ENCODE measurements at regions not wholly inside any gene's neighbourhood (a gene's known extent, or its start where the extent isn't known, plus 50 kb on each side); places are given as distances from the start of the nearest gene placed in this dataset.

DNA sequence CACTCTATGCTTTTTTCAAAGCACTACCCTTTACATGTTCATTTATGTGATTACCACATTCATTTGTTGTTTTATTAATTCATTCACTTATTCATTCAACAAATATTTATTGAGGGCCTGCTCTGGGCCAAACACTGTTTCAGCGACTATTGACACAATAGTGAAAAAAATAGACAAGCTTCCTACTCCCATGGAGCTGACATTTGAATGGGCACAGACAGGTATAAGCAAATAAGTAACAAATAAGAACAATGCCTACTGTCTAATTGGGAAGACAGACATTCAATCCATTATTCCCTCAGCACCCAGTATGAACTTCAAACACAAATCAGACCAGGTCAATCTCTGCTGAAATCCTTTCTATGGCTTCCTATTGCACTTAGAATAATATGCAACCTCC, 156.9 kb upstream of the NR3C1 start:
- no peaks in the 10 kb centered on the region for H3K9me3 ChIP-seq (ENCODE audit: control insufficient read depth, insufficient read depth, low read length)
- no peak overlapping the region for H3K4me3 ChIP-seq (ENCODE audit: low read depth, low read length)
- H3K4me1 ChIP-seq (ENCODE audit: control insufficient read depth, insufficient read depth, low read length), result peaks cover 7% of the 10 kb centered on the region
- H3K9ac ChIP-seq (ENCODE audit: low read depth, low read length), result no peak overlapping the region
- no peaks in the 10 kb centered on the region for H3K36me3 ChIP-seq (ENCODE audit: control insufficient read depth, insufficient read depth, low read length)
- no peaks in the 10 kb centered on the region for H3K27me3 ChIP-seq (ENCODE audit: control insufficient read depth, insufficient read depth, low read length)

DNA sequence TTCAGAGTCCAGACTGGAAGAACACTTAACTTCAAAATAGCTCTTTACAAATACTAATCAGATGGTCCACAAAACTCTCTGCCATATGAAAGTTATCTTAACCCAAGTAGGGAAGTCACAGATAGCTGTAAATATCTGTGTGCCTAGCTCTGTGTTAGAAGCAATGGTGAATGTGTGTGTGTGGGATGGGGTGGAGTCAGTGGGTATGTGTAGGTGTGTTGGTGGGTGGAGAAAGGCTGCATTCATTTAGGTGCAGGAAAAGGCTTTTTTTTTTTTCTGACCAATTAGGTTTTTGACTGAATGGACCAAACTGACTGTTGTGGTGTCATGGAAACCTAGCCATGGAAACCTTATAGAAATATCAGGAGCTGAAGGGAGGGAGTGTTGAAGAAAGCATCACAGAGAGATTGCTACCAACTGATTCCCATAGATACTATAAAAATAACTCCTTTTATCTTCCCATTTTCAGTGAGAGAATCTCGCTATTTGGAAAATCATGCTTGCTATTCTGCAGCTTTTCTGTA, 156.2 kb upstream of the NR3C1 start:
- no peak overlapping the region for H3K4me3 ChIP-seq (ENCODE audit: low read depth, low read length)
- H3K4me1 ChIP-seq (ENCODE audit: control insufficient read depth, insufficient read depth, low read length), result peaks cover 7% of the 10 kb centered on the region

DNA sequence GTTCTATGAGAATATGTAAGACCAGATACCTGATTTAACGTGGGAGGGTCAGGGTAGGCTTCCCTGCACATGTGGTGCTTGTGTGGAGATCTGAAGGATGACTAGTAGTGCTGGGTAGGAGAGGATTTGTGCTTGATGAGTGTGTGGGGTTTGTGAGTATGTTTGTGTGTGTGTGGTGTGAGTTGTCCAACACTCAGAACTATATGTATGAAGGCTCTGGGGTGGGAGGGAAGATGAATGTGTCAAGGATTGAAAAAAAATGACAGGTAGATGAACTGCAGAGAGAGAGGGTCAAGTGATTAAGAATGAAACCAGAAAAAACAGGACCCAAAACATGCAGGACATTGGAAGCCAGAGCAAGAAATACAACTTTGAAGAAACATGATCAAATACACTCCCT, 154.6 kb upstream of the NR3C1 start:
- peaks cover 7% of the 10 kb centered on the region for H3K4me1 ChIP-seq (ENCODE audit: control insufficient read depth, insufficient read depth, low read length)
- H3K9me3 ChIP-seq (ENCODE audit: control insufficient read depth, insufficient read depth, low read length), result no peaks in the 10 kb centered on the region

More for the DNA sequence above, 156.2 kb upstream of the NR3C1 start:
- H3K9me3 ChIP-seq (ENCODE audit: control insufficient read depth, insufficient read depth, low read length), result no peaks in the 10 kb centered on the region
- no peaks in the 10 kb centered on the region for H3K27me3 ChIP-seq (ENCODE audit: control insufficient read depth, insufficient read depth, low read length)
- H3K36me3 ChIP-seq (ENCODE audit: control insufficient read depth, insufficient read depth, low read length), result no peaks in the 10 kb centered on the region
- no peak overlapping the region for H3K9ac ChIP-seq (ENCODE audit: low read depth, low read length)

DNA sequence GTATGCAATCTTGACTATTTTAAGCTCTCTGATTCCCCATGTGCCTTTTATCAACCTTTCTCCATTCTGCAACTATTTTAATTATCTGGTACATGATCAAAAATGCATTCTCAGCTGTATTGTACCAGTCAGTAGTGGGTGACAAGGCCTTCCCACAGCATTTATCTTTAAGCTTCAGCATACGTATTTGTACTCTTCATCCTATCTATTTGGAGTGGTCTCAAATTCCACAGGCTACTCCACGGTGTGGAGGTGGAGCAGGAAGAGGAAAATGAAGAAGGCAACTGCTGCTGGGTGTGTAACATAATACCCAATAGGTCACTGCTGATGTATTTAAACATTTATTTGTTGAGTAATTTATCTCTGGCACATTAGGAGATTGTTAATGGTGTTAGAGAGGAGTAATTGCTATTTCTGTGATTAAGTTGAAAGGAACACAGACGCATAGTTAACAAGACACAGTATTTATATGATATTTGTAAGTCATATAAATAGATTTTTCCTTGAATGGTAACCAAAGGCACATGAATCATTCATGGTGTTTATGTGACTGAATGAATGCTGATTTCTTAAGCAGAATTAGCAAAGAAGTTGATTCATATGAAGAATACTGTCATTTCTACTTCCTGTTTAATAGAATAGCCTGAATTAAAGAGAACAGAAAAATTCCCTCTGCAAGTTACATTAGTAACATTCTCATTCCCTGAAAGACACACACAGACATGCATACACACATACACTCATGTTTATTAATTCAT, 153.8 kb upstream of the NR3C1 start:
- no peaks in the 10 kb centered on the region for H3K27me3 ChIP-seq (ENCODE audit: control insufficient read depth, insufficient read depth, low read length)
- H3K4me1 ChIP-seq (ENCODE audit: control insufficient read depth, insufficient read depth, low read length), result peaks cover 7% of the 10 kb centered on the region
- no peaks in the 10 kb centered on the region for H3K9me3 ChIP-seq (ENCODE audit: control insufficient read depth, insufficient read depth, low read length)
- no peak overlapping the region for H3K9ac ChIP-seq (ENCODE audit: low read depth, low read length)
- no peak overlapping the region for H3K4me3 ChIP-seq (ENCODE audit: low read depth, low read length)
- no peaks in the 10 kb centered on the region for H3K36me3 ChIP-seq (ENCODE audit: control insufficient read depth, insufficient read depth, low read length)

More for the DNA sequence above, 154.6 kb upstream of the NR3C1 start:
- no peaks in the 10 kb centered on the region for H3K36me3 ChIP-seq (ENCODE audit: control insufficient read depth, insufficient read depth, low read length)
- no peak overlapping the region for H3K4me3 ChIP-seq (ENCODE audit: low read depth, low read length)
- H3K27me3 ChIP-seq (ENCODE audit: control insufficient read depth, insufficient read depth, low read length), result no peaks in the 10 kb centered on the region
- no peak overlapping the region for H3K9ac ChIP-seq (ENCODE audit: low read depth, low read length)

DNA sequence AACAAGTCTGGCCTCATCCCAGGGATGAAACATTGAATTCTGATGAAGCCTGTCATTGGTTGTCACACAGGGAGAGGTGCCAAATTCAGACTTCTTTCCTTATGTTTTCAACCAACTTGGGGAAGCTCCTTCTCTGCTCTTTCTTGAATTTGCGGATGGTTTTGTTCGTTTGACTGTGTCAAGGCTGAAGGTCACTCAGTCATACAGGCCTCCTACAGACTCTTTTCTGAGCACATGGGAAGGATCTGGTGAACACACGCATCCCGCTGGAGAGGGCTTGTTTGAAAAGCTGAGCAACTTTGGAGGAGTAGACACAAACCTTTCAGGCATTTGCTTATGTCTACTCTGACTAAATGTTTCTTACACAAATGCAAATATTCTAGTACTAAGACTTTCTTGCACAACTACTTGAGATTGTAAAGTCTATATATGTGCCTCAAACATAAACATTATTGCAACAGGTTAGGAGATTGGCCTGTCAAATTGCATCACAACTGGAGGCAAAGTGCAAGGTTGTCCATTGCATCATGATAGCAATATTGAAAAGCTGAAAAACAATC, 151.5 kb upstream of the NR3C1 start:
- no peaks in the 10 kb centered on the region for H3K4me1 ChIP-seq (ENCODE audit: control insufficient read depth, insufficient read depth, low read length)
- no peak overlapping the region for H3K9ac ChIP-seq (ENCODE audit: low read depth, low read length)
- no peaks in the 10 kb centered on the region for H3K27me3 ChIP-seq (ENCODE audit: control insufficient read depth, insufficient read depth, low read length)
- H3K4me3 ChIP-seq (ENCODE audit: low read depth, low read length), result no peak overlapping the region
- no peaks in the 10 kb centered on the region for H3K36me3 ChIP-seq (ENCODE audit: control insufficient read depth, insufficient read depth, low read length)
- H3K9me3 ChIP-seq (ENCODE audit: control insufficient read depth, insufficient read depth, low read length), result no peaks in the 10 kb centered on the region

DNA sequence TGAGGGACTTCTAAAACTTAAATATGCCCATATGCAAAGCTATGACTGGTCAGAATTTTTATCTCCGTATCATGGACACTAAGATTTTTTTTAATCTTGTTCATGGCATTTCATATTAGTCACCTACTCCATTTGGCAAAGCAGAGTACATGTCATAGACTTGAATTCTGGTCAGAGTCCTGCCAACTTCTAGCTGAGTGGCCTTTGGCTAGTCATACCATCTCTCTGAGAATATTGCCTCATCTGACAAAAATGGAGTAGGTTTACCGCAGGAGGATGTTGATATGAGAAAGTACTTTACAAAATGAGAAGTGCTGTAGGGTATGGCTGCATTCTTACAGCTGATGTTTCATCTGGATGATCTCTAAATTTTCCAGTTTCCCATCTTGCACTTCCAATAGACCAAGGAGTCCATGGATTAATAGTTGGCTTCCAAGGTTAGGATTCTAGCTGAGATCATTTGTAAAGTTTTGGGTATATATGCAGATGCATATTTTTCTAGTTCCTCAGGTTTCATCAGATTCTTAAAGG, 150.8 kb upstream of the NR3C1 start:
- H3K9ac ChIP-seq (ENCODE audit: low read depth, low read length), result no peak overlapping the region
- no peaks in the 10 kb centered on the region for H3K27me3 ChIP-seq (ENCODE audit: control insufficient read depth, insufficient read depth, low read length)
- H3K4me3 ChIP-seq (ENCODE audit: low read depth, low read length), result no peak overlapping the region
- H3K9me3 ChIP-seq (ENCODE audit: control insufficient read depth, insufficient read depth, low read length), result no peaks in the 10 kb centered on the region
- no peaks in the 10 kb centered on the region for H3K4me1 ChIP-seq (ENCODE audit: control insufficient read depth, insufficient read depth, low read length)
- H3K36me3 ChIP-seq (ENCODE audit: control insufficient read depth, insufficient read depth, low read length), result no peaks in the 10 kb centered on the region

DNA sequence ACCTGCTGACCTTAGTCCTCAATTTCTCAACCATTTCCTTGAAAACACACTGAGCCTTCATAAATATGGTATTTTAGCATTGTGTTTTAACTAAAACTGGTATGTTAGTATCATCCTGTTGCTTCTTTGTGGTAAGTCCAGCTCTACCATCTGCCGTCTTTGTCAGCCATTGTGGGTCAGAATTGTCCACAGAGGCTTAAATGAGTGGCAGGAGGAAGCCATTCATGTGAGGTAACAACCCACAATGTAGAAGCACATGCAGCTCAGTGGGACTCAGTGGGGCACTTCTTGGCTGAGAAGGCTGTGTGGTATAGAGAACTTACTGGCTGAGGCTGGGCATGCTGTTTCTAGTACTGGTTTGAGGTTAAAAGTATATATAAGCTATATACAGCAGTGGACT, 149.2 kb upstream of the NR3C1 start:
- Histone ChIP-seq H3K27me3 (ENCODE audit: control insufficient read depth, insufficient read depth, low read length) (no peaks in the 10 kb centered on the region), H3K4me3 (ENCODE audit: low read depth, low read length) (no peak overlapping the region), H3K36me3 (ENCODE audit: control insufficient read depth, insufficient read depth, low read length) (no peaks in the 10 kb centered on the region), H3K9me3 (ENCODE audit: control insufficient read depth, insufficient read depth, low read length) (no peaks in the 10 kb centered on the region), H3K4me1 (ENCODE audit: control insufficient read depth, insufficient read depth, low read length) (no peaks in the 10 kb centered on the region), H3K9ac (ENCODE audit: low read depth, low read length) (no peak overlapping the region)

DNA sequence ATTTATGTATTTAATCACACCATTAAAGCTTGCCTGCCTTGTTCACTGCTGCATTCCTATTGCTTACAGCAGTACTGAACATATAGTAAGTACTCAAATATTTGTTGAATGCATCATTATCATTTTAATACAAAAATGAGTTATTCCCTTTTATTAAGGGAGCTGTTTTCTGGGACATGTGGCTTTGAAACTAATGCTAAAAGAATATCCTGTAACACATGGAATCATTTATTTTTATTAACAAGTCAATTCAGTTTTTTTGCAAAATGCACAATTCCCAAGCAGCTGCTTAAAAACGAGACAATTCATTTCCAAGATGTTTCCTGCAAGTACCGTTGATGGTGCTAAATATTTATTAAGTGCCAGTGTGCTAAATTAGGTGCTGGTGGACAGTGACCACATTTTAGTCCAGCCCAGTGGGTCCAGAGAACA, 148.3 kb upstream of the NR3C1 start:
- H3K27me3 ChIP-seq (ENCODE audit: control insufficient read depth, insufficient read depth, low read length), result no peaks in the 10 kb centered on the region
- no peak overlapping the region for H3K4me3 ChIP-seq (ENCODE audit: low read depth, low read length)
- H3K9me3 ChIP-seq (ENCODE audit: control insufficient read depth, insufficient read depth, low read length), result no peaks in the 10 kb centered on the region
- no peak overlapping the region for H3K9ac ChIP-seq (ENCODE audit: low read depth, low read length)
- no peaks in the 10 kb centered on the region for H3K4me1 ChIP-seq (ENCODE audit: control insufficient read depth, insufficient read depth, low read length)
- H3K36me3 ChIP-seq (ENCODE audit: control insufficient read depth, insufficient read depth, low read length), result no peaks in the 10 kb centered on the region

DNA sequence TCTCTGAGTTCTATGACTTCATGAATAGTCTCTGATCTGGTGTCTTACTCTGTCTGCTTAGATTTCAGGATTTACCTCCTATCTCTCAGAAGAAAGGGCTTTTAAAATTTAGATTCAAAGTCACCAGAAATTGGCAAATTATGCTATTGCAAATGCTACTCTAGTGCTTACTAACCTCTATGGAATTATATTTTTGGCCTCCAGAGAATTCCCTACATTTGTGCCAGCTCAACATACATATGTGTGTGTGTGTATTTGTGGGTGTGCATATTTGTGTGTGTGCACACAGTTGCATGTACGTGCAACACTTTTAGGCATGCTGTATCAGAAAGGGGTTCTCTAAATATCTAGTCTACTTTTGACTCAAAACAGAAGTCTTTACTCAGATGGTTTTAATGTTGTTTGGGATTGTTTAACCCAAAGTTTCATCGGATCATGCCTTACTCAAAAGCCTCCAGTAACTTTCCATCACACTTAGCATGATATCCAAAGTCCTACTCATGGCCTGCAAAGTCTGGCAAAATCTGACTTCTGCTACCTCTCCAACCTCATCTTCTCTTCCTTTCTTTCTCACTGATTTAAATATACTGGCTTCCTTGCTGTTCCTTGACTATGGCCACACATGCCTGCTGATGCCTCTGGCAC, 147.6 kb upstream of the NR3C1 start:
- H3K36me3 ChIP-seq (ENCODE audit: control insufficient read depth, insufficient read depth, low read length), result no peaks in the 10 kb centered on the region
- H3K4me3 ChIP-seq (ENCODE audit: low read depth, low read length), result no peak overlapping the region
- no peaks in the 10 kb centered on the region for H3K4me1 ChIP-seq (ENCODE audit: control insufficient read depth, insufficient read depth, low read length)
- no peaks in the 10 kb centered on the region for H3K27me3 ChIP-seq (ENCODE audit: control insufficient read depth, insufficient read depth, low read length)
- no peaks in the 10 kb centered on the region for H3K9me3 ChIP-seq (ENCODE audit: control insufficient read depth, insufficient read depth, low read length)
- no peak overlapping the region for H3K9ac ChIP-seq (ENCODE audit: low read depth, low read length)

DNA sequence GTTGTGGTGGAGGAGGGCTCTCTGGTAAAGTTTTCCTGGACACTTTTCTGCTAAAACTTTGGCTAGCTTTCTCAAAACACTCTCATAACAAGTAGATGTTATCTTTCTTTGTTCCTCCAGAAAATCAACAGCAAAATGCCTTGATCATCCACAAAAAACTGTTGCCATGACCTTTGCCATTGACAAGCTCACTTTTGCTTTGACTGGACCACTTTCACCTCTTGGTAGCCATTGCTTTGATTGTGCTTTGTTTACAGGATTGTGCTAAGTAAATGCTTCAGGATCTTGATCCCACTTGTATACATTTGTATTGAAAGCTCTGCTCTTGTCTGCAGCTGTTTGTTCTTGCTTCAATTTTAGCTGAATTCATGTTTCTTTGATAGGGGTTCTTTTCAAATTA, 143.9 kb upstream of the NR3C1 start:
- Histone ChIP-seq H3K9me3 (ENCODE audit: control insufficient read depth, insufficient read depth, low read length) (no peaks in the 10 kb centered on the region), H3K4me3 (ENCODE audit: low read depth, low read length) (no peak overlapping the region), H3K27me3 (ENCODE audit: control insufficient read depth, insufficient read depth, low read length) (no peaks in the 10 kb centered on the region), H3K36me3 (ENCODE audit: control insufficient read depth, insufficient read depth, low read length) (no peaks in the 10 kb centered on the region), H3K9ac (ENCODE audit: low read depth, low read length) (no peak overlapping the region), H3K4me1 (ENCODE audit: control insufficient read depth, insufficient read depth, low read length) (no peaks in the 10 kb centered on the region)

DNA sequence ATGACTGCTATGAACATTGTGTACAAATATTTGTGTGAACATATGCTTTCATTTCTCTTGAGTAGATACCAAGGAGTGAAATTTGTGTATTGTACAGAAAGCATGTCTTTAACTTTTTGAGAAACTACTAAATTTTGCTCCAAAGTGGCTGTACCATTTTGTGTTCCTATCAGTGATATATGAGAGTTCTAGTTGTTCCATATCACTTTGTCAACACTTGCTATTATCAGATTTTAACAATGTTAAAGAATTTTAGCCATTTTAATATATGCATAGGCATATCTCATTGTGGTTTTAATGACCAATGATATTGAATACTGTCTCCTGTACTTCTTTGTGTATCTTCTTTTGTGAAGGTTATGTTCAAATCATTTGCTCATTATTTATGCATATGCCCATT, 142.9 kb upstream of the NR3C1 start:
- no peaks in the 10 kb centered on the region for H3K36me3 ChIP-seq (ENCODE audit: control insufficient read depth, insufficient read depth, low read length)
- no peaks in the 10 kb centered on the region for H3K27me3 ChIP-seq (ENCODE audit: control insufficient read depth, insufficient read depth, low read length)
- no peaks in the 10 kb centered on the region for H3K4me1 ChIP-seq (ENCODE audit: control insufficient read depth, insufficient read depth, low read length)
- H3K9me3 ChIP-seq (ENCODE audit: control insufficient read depth, insufficient read depth, low read length), result no peaks in the 10 kb centered on the region
- H3K9ac ChIP-seq (ENCODE audit: low read depth, low read length), result no peak overlapping the region
- no peak overlapping the region for H3K4me3 ChIP-seq (ENCODE audit: low read depth, low read length)
